GM12878 (cell line): ENCODE measurements at regions not wholly inside any gene's neighbourhood (a gene's known extent, or its start where the extent isn't known, plus 50 kb on each side); places are given as distances from the start of the nearest gene placed in this dataset.

Source experiments
- ATAC-seq: fragments of 200-7000 bp; cut with Tn5 transposase; 3 replicates; pipeline ENCODE4 v1.9.1; 2020; ENCODE audit warnings: mild to moderate bottlenecking, moderate library complexity
- BruUV-seq: library from RNA; stranded (reverse); fragments of 400-500 nt; replicated peaks from 2 replicates; lab custom pipeline; 2021; lab: Mats Ljungman, UMichigan
- CTCF ChIA-PET: fragments of 300-600 bp; sonication (Branson Sonifier 250); formaldehyde crosslinking; extraction: SDS; loops from one replicate; lab custom pipeline; 2021; ENCODE audit warnings: inconsistent platforms; lab: Yijun Ruan, JAX
- POLR2A ChIA-PET: fragments of 350-600 bp; formaldehyde crosslinking; extraction: SDS; loops from one replicate; lab custom pipeline; 2021; ENCODE audit warnings: inconsistent platforms; lab: Charles Lee
- RAD21 ChIA-PET: fragments of 300-600 bp; sonication (Branson Sonifier 250); formaldehyde crosslinking; loops from one replicate; lab custom pipeline; 2023; ENCODE audit warnings: antibody characterized with exemption; ENCODE audit not compliant: unreplicated experiment; lab: Charles Lee
- SMC1A ChIA-PET: fragments of 300-600 bp; sonication (Branson Sonifier 250); formaldehyde crosslinking; loops from one replicate; lab custom pipeline; 2023; ENCODE audit not compliant: unreplicated experiment, uncharacterized antibody; lab: Charles Lee
- DNase-seq: peaks from one replicate; pipeline ENCODE4 v3.0.0-alpha.2; 2011; ENCODE audit warnings: low read depth, low spot score
- FAIRE-seq: peaks from 3 replicates; lab custom pipeline; 2011; peaks lifted over from hg19 to GRCh38; lab: Jason Lieb, UNC
- H2AFZ ChIP-seq: 2 replicates; pipeline ENCODE4 v1.6.0; 2011; ENCODE audit warnings: low read depth, low read length, control low read depth; ENCODE audit not compliant: control insufficient read depth
- H3K27ac ChIP-seq: 2 replicates; pipeline ENCODE4 v1.5.1; 2011; ENCODE audit warnings: control low read depth; ENCODE audit not compliant: control insufficient read depth, insufficient read depth
- H3K27me3 ChIP-seq, 2 experiments: replicated peaks in 1 of 2; 2 replicates each; pipeline versions ENCODE4 v1.6.0 to v1.6.1; 2011; ENCODE audit warnings: low read length in 1 of 2; ENCODE audit not compliant: control insufficient read depth in 2 of 2, insufficient read depth in 2 of 2
- H3K36me3 ChIP-seq, 2 experiments: 2 replicates each; pipeline ENCODE4 v1.5.1; 2011; ENCODE audit warnings: low read length in 1 of 2; ENCODE audit not compliant: control insufficient read depth in 2 of 2, insufficient read depth in 2 of 2
- H3K4me1 ChIP-seq: 2 replicates; pipeline ENCODE4 v1.6.1; 2011; ENCODE audit warnings: mild to moderate bottlenecking, low read length, moderate library complexity, mixed read lengths; ENCODE audit not compliant: control insufficient read depth, insufficient read depth
- H3K4me2 ChIP-seq: 2 replicates; pipeline ENCODE4 v1.6.0; 2011; ENCODE audit warnings: control low read depth; ENCODE audit not compliant: control insufficient read depth, insufficient read depth
- H3K4me3 ChIP-seq: fragments of 200-600 bp; sonication (generic); 2 replicates; pipeline ENCODE4 v1.5.1; 2016
- H3K79me2 ChIP-seq: 2 replicates; pipeline ENCODE4 v1.6.0; 2011; ENCODE audit warnings: low read length; ENCODE audit not compliant: control insufficient read depth, insufficient read depth
- H3K9ac ChIP-seq: 2 replicates; pipeline ENCODE4 v1.8.0; 2011; ENCODE audit warnings: low read length, control low read depth, mixed read lengths; ENCODE audit not compliant: control insufficient read depth, insufficient read depth
- H3K9me3 ChIP-seq: replicated peaks from 3 replicates; pipeline ENCODE4 v1.5.1; 2011; ENCODE audit warnings: mild to moderate bottlenecking, low read length; ENCODE audit not compliant: control insufficient read depth, insufficient read depth
- H4K20me1 ChIP-seq: 2 replicates; pipeline ENCODE4 v1.6.0; 2011; ENCODE audit not compliant: control insufficient read depth, insufficient read depth
- CHD4 ChIP-seq: fragments of 200-600 bp; sonication (generic); IDR thresholded peaks from 2 replicates; pipeline ENCODE4 v1.6.1; 2016; ENCODE audit warnings: mild to moderate bottlenecking
- LARP7 ChIP-seq: fragments of 450-650 bp; IDR thresholded peaks from 2 replicates; pipeline ENCODE4 v1.6.1; 2017; ENCODE audit warnings: mild to moderate bottlenecking
- MEF2A ChIP-seq: IDR thresholded peaks from 2 replicates; pipeline ENCODE4 v1.6.1; 2011; ENCODE audit warnings: low read depth, mild to moderate bottlenecking, low read length, moderate library complexity; ENCODE audit not compliant: insufficient read depth
- NFYA ChIP-seq: IDR thresholded peaks from 2 replicates; pipeline ENCODE4 v1.6.1; 2011; ENCODE audit warnings: low read depth, mild to moderate bottlenecking, low read length, improper control_type of control experiment, borderline replicate concordance
- PAX5 ChIP-seq: IDR thresholded peaks from 2 replicates; pipeline ENCODE4 v1.6.1; 2011; ENCODE audit warnings: low read depth, low read length, borderline replicate concordance
- RELA ChIP-seq: fragments of 450-650 bp; IDR thresholded peaks from 2 replicates; pipeline ENCODE4 v1.8.0; 2014; ENCODE audit warnings: borderline replicate concordance; ENCODE audit not compliant: partially characterized antibody
- SMARCA5 ChIP-seq: fragments of 450-650 bp; IDR thresholded peaks from 2 replicates; pipeline ENCODE4 v1.6.1; 2017; ENCODE audit warnings: mild to moderate bottlenecking
- SP1 ChIP-seq: IDR thresholded peaks from one replicate; pipeline ENCODE4 v1.6.1; 2011; ENCODE audit warnings: low read depth, low read length
- TARDBP ChIP-seq: IDR thresholded peaks from 2 replicates; pipeline ENCODE4 v1.6.1; 2016; ENCODE audit warnings: borderline replicate concordance
- USF2 ChIP-seq: IDR thresholded peaks from 2 replicates; pipeline ENCODE4 v1.6.1; 2011; ENCODE audit warnings: low read depth, low read length, improper control_type of control experiment, borderline replicate concordance
- ZNF687 ChIP-seq: fragments of 450-650 bp; IDR thresholded peaks from 2 replicates; pipeline ENCODE4 v1.6.1; 2017; ENCODE audit warnings: mild to moderate bottlenecking, moderate library complexity
- WGBS: methylation state at CpG from one replicate; pipeline ENCODE4 v1.1.6; 2016; ENCODE audit warnings: low lambda C conversion rate; ENCODE audit not compliant: insufficient replicate concordance, insufficient coverage; ENCODE audit errors: missing lambda C conversion rate; 5-methylcytosine and 5-hydroxymethylcytosine counted together
- in situ Hi-C: fragments of 300-500 bp; cut with MboI; formaldehyde crosslinking; loops from 9 replicates; pipeline ENCODE4 v1.14.3; 2018; ENCODE audit warnings: mixed read lengths
- intact Hi-C: fragments of 100-400 bp; cut with micrococcal nuclease; formaldehyde crosslinking; loops from one replicate; pipeline ENCODE4 v1.14.2; 2022; ENCODE audit not compliant: unreplicated experiment

- Histone ChIP-seq H4K20me1 (no peaks in the 10 kb centered on the region), H3K27me3 (no peaks in the 10 kb centered on the region), H3K27ac (no peak overlapping the region), H3K9me3 (no peaks in the 10 kb centered on the region; the same call in none of the 3 replicates), H3K79me2 (no peaks in the 10 kb centered on the region), H2AFZ (no peak overlapping the region), H3K4me3 (no peak overlapping the region), H3K36me3 (no peaks in the 10 kb centered on the region), H3K4me2 (no peak overlapping the region), H3K4me1 (no peaks in the 10 kb centered on the region), H3K9ac (no peak overlapping the region)
- RAD21 ChIA-PET: no interaction called here
- in situ Hi-C loops (no loop called here), intact Hi-C loops (no loop called here)
- no TSS peak for BruUV-seq
- FAIRE-seq (no peak), DNase-seq (no peak), ATAC-seq (no peak)
- SMC1A ChIA-PET: no interaction called here
- no peak for TF ChIP-seq CHD4
- TF ChIP-seq MEF2A: no peak
- TF ChIP-seq LARP7: no peak
- no peak for TF ChIP-seq SP1
- TF ChIP-seq RELA: no peak
- TF ChIP-seq ZNF687: no peak
- TF ChIP-seq USF2: no peak
- no peak for TF ChIP-seq NFYA
- no peak for TF ChIP-seq SMARCA5
- TF ChIP-seq TARDBP: no peak
- no peak for TF ChIP-seq PAX5
- POLR2A ChIA-PET: no interaction called here
- CTCF ChIA-PET: interaction anchor here (1.0 to 2.2 kb wide), 2 partner anchors 15 to 19 kb away, joined by 3 to 8 read pairs; no protein-coding TSS in a partner anchor
- WGBS: 95% methylated on average over 4 of the region's 4 CpGs
Observed at GRCh38 chr16:72419638-72420037, 247.7 kb upstream of the PMFBP1 start.
